ENCODE measurements at regions not wholly inside any gene's neighbourhood (a gene's known extent, or its start where the extent isn't known, plus 50 kb on each side); places are given as distances from the start of the nearest gene placed in this dataset.

GRCh38 chr2:53559302-53559966 is 208.2 kb upstream of the CHAC2 start:
- Histone ChIP-seq H3K4me3 (ENCODE audit: low read depth in 1 of 2, low read length in 1 of 2) (no peak overlapping the region), H3K36me3 (no peaks in the 10 kb centered on the region), H3K27me3 (no peaks in the 10 kb centered on the region), H3K9me3 (no peaks in the 10 kb centered on the region), H3K4me1 (ENCODE audit: control insufficient read depth in 1 of 2, insufficient read depth in 1 of 2, low read depth in 1 of 2, low read length in 1 of 2) (no peaks in the 10 kb centered on the region), H3K27ac (no peak overlapping the region)
- no peak for TF ChIP-seq CTCF (IDR thresholded peaks at IDR 0.05)

DNA sequence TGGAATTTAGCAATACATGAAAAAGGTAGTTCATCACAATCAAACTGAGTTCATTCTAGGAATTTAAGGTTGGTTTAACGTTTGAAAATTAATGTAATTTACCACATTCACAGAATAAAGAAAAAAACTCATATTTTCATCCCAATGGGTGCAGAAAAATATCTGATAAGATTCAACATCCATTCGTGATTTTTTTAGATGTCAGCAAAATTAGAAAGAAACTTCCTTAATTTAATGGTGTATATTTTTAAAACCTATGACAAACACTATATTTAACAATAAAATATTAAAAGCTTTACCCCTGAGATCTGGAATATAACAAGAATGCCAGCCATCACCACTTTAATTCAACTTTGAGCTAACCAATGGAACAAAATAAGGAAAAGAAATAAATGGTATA is 208.7 kb upstream of the CHAC2 start:
- Histone ChIP-seq H3K27ac (no peak overlapping the region), H3K36me3 (no peaks in the 10 kb centered on the region), H3K9me3 (peaks cover 4% of the 10 kb centered on the region), H3K4me1 (ENCODE audit: control insufficient read depth in 1 of 2, insufficient read depth in 1 of 2, low read depth in 1 of 2, low read length in 1 of 2) (no peaks in the 10 kb centered on the region), H3K4me3 (ENCODE audit: low read depth in 1 of 2, low read length in 1 of 2) (no peak overlapping the region), H3K27me3 (no peaks in the 10 kb centered on the region)
- TF ChIP-seq CTCF (IDR thresholded peaks at IDR 0.05), result no peak

GRCh38 chr2:53549497-53549896 is 218.1 kb upstream of the CHAC2 start:
- TF ChIP-seq CTCF (IDR thresholded peaks at IDR 0.05), result no peak
- peaks cover 5% of the 10 kb centered on the region for H3K9me3 ChIP-seq
- no peak overlapping the region for H3K4me3 ChIP-seq (ENCODE audit: low read depth in 1 of 2, low read length in 1 of 2)
- H3K27ac ChIP-seq, result no peak overlapping the region
- no peaks in the 10 kb centered on the region for H3K36me3 ChIP-seq
- no peaks in the 10 kb centered on the region for H3K27me3 ChIP-seq
- H3K4me1 ChIP-seq (ENCODE audit: control insufficient read depth in 1 of 2, insufficient read depth in 1 of 2, low read depth in 1 of 2, low read length in 1 of 2), result no peaks in the 10 kb centered on the region

GRCh38 chr2:53545604-53546003 is 222.0 kb upstream of the CHAC2 start:
- no peaks in the 10 kb centered on the region for H3K36me3 ChIP-seq
- TF ChIP-seq CTCF (IDR thresholded peaks at IDR 0.05), result no peak
- no peaks in the 10 kb centered on the region for H3K4me1 ChIP-seq (ENCODE audit: control insufficient read depth in 1 of 2, insufficient read depth in 1 of 2, low read depth in 1 of 2, low read length in 1 of 2)
- H3K9me3 ChIP-seq, result no peaks in the 10 kb centered on the region
- no peak overlapping the region for H3K4me3 ChIP-seq (ENCODE audit: low read depth in 1 of 2, low read length in 1 of 2)
- H3K27me3 ChIP-seq, result no peaks in the 10 kb centered on the region
- H3K27ac ChIP-seq, result no peak overlapping the region

GRCh38 chr2:53544871-53545558 is 222.6 kb upstream of the CHAC2 start:
- H3K27me3 ChIP-seq, result no peaks in the 10 kb centered on the region
- no peak overlapping the region for H3K27ac ChIP-seq
- TF ChIP-seq CTCF (IDR thresholded peaks at IDR 0.05), result no peak
- H3K9me3 ChIP-seq, result no peaks in the 10 kb centered on the region
- no peaks in the 10 kb centered on the region for H3K4me1 ChIP-seq (ENCODE audit: control insufficient read depth in 1 of 2, insufficient read depth in 1 of 2, low read depth in 1 of 2, low read length in 1 of 2)
- no peaks in the 10 kb centered on the region for H3K36me3 ChIP-seq
- H3K4me3 ChIP-seq (ENCODE audit: low read depth in 1 of 2, low read length in 1 of 2), result no peak overlapping the region
